IPS-NIHi11 (cell line): ENCODE measurements at regions not wholly inside any gene's neighbourhood (a gene's known extent, or its start where the extent isn't known, plus 50 kb on each side); places are given as distances from the start of the nearest gene placed in this dataset.
A peak's percentile ranks its signal among the peaks of the same experiment; 100 is the strongest.
"Not testable (repeated sequence)": the region's sequence is repeated elsewhere in the genome, so short reads cannot be mapped to it uniquely, and the experiment has no call there.

Source experiments
- DNase-seq: peaks from one replicate; pipeline ENCODE4 v3.0.0; 2012; ENCODE audit warnings: mixed read lengths, low spot score

DNA sequence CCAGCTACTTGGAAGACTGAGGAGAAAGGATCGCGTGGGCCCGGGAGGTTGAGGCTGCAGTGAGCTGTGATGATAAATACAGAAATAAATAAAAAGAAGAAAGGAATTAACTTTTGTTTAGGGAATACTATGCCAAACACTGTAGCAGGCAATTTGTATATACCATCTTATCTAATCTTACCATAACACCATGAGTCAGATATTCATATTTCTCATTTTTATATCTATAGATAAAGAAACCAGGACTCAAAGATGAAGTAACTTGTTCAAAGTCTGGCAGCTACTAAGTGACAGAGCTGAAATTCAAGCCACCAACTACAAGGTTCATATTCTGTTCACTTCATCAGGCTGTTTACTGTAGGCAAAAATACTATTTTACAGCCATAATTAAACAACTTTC lies 119.2 kb upstream of the SLC39A10 start:
- no peak for DNase-seq

DNA sequence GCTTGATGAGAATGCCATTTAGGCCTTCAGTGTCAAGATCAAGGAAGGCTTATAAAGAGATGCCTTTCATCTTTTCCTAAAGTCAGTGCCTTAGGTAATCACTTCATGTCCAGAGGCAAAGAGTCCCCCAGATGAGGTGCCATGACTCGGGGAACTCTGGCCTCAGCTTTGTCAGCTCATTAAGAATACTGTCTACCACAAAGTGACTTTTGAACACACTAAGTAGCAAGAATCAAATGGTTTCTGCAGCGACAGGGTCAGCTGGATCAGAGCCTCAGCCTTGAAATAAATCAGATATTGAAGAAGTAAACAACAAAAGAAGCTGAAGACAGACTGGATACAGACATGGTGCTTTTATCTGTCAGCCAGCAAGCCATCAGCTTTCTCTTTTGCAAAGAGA lies 120.1 kb upstream of the SLC39A10 start:
- no peak for DNase-seq

DNA sequence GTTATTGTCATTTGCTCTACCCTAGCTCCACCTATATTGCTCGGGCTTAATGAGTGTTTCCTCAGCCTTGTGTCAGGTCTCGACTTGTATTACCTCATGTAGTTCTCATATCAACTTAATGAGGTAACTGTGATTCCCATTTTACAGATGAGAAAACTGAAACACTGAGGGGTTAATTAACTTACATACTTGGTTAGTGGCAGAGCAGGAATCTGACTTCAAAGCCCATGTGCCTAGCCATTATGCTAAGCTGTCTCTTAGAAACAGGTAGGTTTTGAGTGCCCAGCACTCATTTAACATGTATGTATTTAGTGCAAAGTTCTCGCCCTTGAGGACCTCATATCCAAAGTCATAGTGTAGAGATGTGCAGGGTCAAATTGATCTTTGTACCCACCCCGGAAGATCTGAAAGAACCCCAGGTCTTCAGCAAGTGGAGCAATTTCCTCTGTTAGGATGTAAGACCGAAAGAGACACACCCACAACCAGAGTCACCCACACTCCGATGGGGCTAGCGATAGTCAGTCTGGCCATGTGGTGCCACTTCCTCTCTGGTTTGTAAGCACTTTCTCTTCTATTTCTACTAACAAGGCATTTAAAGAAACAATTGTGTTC lies 121.0 kb upstream of the SLC39A10 start:
- no peak for DNase-seq

DNA sequence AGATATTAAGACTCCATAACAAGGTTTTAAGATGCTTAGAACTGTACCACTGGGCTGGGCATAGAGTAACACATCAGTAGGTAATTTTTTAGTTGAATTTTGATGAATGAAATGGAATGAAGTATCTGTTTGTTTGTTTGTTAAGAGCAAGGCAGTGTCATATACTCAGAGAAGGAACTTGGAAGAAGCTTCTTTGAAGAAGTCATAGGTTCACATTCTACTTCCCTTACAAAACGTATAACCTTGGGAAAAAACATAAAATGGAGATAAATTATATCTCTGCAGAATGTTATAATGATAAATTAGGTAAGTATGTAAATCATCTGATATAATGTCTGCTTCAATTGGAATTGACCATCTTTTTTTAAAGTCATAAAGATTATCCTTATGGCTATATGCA lies 122.1 kb upstream of the SLC39A10 start:
- no peak for DNase-seq

DNA sequence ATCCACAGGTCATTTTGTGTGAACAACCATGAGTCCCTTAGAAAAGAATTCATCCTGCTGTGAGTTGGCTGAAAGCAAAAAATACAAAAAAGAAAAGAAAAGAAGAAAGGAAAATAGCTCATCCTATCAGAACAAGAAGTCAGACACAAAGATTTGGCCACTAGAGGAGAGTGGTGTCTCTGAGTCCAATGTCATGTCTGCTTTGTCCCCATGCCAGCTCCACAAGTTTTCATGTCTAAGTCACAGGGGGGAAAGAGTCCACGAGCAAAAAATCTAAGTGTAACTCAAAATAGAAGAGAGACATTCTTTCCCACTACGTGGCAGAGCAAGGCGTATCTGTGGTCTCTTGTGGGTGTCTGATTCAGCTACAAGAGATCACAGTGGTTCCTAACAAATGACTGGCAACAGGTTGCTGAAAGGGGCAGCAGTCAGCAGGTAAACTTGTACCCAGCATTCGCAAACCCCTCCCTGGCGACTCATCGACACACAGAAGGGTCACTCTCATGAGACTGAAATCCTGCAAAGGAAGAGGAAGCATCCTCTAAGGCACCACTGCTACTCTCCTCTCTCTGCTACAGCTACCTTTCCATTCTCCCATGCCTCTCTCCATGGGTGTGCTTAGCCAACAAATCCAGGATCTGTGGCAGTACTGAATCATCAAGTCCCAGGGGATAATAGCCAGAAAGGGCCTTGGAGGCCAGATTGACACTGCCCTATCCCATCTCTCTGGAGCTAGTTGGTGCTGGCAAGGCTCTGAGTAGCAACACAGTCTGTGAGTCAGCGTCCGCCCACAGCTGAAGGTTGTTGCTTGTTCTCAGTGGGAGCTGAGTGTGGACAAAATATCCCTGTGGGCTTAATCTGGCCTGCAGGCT lies 123.0 kb upstream of the SLC39A10 start:
- peak; percentile 9 for DNase-seq

DNA sequence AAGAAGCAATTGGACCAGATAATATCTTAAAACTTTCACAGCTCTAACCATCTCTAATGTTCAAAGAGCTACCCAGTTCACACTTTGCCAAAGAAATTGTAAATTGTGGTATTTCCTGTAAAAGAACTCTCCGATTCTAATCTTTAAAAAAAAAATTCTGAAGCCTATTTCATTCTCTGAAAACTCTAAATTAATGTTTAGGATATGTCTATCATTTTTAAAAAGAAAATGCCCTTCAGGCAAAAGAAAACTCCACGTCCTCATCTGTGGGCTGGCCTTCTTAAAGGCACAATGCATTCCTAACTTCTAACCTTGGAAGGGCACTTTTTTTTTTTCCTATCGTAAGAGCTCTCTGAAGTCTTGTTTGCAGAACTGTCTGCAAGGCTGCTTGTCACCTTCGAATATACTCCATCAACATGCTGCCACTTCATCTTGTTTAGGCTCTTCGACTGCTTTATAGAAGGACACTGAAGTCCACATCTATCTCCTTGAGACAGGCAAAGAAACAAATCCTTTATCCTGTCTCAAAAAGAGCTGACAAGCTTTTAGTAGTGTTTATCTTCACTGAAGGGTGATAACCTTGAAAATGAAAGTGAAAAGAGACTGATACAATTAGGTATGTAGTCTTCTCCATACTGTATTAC lies 124.3 kb upstream of the SLC39A10 start:
- DNase-seq = no peak

DNA sequence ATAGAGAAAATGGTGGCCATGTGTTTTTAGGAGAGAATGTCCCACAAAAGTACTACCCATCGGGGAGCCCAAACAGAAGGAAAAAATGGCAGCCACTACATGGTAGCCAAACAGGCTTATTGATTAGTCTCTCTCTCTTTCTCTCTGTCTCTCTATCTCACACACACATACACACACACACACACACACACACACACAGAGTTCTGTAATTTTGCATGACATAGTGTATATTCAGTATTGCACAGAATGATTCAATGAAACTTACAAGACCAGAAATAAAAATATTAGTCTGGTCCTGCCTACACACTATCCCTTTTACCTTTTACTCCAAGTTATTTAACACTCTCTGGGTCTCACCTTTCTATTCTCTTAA lies 124.8 kb upstream of the SLC39A10 start:
- DNase-seq = no peak

DNA sequence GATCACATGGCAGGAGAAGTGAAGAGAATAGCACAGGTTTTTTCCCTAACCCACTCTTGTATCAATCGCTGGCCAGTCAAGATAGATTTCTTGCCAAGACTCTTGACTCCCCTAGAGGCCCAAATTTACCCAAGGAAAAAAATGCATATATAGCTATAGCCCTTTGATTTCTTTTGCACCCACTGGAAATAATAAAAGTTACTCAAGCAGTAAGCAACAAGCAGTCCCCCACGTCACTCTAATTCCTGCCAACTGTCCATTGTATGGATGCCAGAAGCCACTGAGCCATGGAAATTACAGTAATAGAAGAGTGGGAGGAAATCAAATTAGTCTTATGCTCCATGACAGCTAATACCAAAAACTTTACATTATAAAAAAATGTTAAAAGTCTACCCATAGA lies 125.3 kb upstream of the SLC39A10 start:
- no peak for DNase-seq

DNA sequence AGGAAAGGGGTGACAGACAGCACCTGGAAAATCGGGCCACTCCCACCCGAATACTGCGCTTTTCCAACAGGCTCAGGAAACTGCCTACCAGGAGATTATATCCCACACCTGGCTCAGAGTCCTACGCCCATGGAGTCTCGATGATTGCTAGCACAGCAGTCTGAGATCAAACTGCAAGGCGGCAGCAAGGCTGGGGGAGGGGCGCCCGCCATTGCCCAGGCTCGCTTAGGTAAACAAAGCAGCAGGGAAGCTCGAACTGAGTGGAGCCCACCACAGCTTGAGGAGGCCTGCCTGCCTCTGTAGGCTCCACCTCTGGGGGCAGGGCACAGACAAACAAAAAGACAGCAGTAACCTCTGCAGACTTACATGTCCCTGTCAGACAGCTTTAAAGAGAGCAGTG lies 133.8 kb upstream of the SLC39A10 start:
- not testable (repeated sequence) for DNase-seq

DNA sequence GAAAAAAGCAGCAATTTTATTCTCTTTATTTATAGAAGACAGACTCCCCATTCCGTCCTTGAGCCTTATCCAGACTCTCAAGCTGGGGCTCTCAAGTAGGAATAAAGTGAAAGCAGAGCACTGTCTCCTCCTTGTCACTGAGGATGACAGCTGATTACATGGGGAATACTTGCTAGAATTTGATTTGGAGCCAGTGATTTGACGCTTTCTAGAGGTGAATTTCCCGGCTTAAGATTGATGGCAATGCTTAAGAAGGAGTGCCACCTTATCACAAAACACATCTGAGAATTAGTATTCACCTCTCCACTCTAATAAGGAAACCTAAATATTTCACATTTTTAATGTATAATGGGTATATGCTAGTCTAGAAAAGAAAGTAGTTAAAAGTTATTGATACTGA lies 135.4 kb upstream of the SLC39A10 start:
- no peak for DNase-seq

DNA sequence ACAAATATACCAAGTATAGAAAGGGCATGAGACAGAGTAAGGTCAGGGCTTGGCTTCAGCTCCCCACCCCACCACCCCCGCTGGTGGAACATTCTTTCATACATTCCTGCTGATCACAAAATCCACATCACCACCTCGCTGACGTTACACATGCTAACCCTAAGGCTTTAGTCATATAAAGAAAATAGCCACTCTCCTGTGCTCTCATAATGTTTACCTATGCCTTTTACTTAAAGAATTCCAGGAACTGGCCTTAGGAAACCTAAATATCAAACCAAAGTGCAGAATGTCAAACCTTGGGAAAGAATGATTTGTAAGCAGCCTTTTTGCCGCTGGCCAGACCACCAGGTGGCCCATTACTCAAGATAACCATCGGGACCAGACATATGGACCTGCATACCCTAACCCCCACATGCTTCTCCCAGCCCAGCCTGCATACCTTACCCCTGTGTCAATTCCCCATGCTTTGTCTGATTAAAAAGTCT lies 136.3 kb upstream of the SLC39A10 start:
- DNase-seq = peak; percentile 26

DNA sequence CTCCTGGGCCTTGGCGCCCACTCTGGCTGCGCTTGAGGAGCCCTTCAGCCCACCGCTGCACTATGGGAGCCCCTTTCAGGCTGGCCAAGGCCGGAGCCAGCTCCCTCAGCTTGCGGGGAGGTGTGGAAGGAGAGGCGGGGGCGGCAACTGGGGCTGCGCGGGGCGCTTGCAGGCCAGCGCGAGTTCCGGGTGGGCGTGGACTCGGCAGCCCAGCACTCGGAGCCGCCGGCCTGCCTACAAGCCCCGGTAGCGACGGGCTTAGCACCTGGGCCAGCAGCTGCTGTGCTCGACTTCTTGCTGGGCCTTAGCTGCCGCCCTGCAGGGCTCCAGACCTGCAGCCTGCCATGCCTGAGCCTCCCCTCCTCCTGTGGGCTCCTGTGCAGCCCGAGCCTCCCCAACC lies 141.5 kb upstream of the SLC39A10 start:
- no peak for DNase-seq

DNA sequence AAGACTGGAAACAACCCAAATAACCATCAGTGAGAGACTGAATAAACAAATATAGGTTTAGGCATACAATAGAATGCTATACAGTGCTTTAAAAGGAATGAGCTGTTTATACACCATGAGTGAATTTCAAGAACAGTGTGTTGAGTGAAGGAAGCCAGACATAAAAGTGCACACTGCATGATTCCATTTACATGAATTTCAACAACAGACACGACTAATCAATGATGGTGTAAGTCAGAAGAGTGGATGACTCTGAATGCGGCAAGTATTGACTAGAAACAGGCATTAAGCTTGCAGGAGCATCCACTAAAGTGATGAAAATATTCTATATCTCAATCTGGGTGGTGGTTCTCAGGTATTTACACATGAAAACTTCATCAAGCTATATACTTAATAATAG lies 142.7 kb upstream of the SLC39A10 start:
- no peak for DNase-seq

DNA sequence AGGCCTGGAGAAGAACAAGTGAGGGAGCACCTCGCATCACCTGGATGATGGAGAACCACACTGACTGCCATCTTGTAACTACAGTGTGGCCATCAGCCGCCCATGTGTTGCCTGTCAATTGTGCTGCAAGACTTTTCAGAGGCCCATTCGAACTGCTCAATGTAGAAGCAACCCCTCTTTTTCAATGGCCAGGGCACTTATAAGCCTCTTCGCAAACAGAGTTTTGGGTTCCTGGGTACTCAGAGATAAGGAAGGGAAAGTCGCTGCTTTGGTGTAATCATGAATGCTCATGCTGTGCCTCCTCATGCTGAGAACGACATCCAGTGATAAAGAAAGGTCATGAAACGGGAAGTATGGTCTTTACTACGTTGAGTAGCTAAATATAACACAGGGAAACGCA lies 143.9 kb upstream of the SLC39A10 start:
- no peak for DNase-seq

DNA sequence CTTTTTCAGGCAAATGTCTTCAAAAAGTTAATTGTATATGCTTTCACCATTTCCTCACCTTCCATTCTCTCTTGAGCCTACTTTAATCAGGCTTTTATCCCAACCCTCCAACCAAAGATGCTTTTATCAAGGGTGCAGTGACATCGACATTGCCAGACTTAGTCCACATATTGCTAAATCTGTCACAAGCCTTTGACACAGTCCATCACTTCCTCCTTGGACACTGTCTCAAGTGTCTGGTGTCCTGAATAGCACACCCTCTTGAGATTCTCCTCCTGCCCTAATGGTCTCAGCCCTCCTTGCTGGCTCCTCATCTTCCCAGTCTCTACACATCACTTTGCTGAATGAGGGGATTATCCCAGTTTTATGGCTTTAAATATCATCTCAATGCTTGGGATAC lies 147.5 kb upstream of the SLC39A10 start:
- DNase-seq = no peak

DNA sequence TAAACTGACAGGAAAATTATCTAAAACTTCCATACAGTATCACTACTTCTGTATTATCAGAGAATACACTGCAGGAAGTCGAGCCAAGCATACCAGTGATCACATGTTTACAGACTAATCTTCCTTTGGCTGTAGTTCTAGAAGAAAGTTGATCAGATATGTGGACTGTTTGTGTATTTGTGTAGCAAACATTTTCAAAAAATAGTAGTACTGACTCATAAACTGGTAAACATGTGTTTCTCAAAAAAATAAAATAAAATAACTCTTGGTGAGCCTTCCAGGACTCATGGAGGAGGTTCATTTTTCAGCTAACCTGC lies 148.9 kb upstream of the SLC39A10 start:
- DNase-seq = no peak

DNA sequence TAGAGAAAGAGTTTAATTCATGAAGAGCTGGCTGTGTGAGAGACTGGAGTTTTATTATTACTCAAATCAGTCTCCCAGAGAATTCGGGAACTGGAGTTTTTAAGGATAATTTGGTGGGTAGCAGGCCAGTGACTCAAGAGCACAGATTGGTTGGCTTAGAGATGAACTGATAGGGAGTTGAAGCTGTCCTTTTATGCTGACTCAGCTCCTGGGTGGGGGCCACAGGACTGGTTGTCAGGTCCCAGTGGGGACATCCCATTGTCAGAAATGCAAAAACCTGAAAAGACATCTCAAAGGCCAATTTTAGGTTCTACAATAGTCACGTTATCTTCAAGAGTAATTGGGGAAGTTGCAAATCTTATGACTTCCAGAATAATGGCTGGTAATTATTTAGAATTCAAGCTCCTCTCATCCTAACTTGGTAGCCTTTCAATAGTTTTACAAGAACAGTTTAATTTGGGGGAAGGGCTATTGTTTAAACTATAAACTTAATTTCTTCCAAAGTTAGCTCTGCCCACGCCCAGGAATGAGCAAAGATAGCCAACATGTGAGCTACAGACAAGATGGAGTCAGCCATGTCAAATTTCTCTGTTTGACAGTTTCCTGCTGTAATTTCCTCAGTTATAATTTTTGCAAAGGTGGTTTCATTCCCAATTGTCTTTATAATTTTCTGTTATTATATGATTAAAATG lies 149.4 kb upstream of the SLC39A10 start:
- no peak for DNase-seq

DNA sequence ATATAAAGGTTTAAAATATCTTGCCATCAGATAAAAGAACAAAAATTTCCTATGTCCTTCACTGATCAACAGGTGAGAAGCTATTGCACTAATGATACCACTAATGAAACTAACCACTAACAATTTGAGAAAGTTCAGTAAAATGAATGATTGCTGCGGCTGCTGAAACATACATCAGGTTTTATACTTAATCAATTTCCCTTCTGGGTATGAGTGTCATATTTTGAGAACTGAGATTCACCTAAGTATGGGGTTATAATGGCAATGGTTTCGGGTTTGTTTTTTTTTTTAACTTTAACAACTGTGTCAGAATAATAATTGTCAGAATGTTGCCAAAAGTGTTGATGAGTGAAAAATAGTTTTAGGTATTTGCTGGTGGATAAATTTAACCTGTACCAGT lies 151.3 kb upstream of the SLC39A10 start:
- DNase-seq = no peak

DNA sequence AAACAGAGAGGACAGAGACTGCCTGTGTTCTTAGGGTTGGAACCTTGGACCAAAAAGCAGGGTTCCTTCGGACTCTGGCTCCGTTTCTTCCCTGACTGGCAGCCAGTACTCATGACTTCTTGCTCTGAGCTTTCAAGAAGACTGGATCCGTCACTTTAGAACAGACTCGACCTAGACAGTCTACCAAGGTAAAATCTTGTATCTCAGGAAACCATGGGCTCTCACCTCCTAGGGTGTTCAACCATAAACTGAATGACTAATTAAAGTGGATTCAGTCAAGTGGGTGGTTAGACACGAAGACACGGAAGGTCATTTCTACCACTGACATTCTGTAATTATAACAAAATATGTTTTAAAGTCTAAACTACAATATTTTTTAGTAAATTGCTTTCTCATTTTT lies 153.8 kb upstream of the SLC39A10 start:
- DNase-seq = no peak

DNA sequence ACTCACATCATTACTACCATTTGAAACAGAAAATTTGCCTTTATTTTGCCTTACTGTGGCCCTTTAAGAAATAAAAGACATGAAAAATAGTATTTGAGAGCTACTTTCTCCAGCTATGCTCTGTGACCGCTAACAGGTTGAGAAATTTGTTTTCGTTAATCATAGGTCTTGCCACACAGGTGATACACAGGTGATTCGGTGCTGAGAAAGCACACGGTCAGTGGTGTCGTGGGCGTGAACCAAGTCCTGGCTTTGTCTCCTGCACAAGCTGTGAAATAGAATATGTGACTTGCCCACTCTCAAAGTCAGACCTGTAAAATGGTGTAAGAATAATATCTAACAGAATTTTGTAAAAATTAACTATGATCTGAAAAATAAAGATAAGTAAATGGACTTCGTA lies 155.3 kb upstream of the SLC39A10 start:
- DNase-seq = no peak

DNA sequence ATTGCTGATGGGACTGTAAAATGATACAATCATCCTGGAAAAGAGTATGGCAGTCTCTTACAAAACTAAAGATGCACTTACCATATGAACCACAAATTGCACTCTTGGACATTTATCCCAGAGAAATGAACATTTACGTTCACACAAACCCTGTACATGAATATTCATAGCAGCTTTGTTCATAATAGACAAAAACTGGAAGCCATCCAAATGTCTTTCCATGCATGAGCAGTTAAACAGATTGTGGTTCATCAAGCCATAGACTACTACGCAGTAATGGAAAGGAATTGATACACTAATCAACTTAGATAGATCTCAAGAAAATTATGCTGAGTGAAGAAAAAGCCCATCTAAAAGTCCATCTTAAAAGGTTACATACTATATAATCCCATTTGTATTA lies 156.1 kb upstream of the SLC39A10 start:
- no peak for DNase-seq

DNA sequence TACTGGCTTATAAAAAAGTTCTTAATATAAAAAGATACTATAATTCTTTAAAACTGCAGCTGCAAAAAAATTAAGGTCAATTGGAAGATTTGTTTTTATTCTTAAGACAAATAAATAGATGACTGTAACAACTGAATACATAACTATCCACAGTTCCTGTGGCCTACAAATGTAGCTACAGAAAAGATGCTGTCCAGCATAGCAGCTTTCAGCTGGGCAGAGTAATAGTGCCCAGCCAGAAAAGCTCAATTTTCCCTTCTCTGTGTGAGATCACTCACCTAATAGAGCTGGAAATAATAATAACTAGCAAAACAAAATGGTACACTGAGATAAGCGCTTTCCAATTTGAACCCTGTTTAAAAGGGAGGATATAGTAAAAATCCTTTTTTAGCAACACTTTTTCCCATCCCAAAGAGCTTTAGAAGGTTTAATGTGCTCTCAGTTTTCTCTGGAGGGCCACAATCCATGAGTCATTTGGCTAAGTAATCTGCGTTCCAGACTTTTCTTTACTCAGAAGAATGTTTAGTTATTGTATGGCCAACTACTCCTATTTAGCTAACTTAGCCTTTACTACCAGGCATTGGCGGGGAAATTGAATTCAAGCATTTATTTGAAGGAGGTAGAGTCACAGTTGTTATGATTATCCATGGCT lies 158.1 kb upstream of the SLC39A10 start:
- DNase-seq = no peak
